GM23248 (cell line): ENCODE measurements at regions not wholly inside any gene's neighbourhood (a gene's known extent, or its start where the extent isn't known, plus 50 kb on each side); places are given as distances from the start of the nearest gene placed in this dataset.

Source experiments
- EZH2 ChIP-seq: fragments of 200-600 bp; sonication (generic); IDR thresholded peaks from 2 replicates; pipeline ENCODE4 v1.6.1; 2018; ENCODE audit warnings: antibody characterized with exemption, mild to moderate bottlenecking; ENCODE audit not compliant: insufficient read depth, poor library complexity, severe bottlenecking
- EZH2phosphoT487 ChIP-seq: fragments of 200-600 bp; sonication (generic); IDR thresholded peaks from 2 replicates; pipeline ENCODE4 v1.6.1; 2018; ENCODE audit warnings: antibody characterized with exemption, moderate library complexity, mild to moderate bottlenecking, low read depth; ENCODE audit not compliant: insufficient read depth

DNA sequence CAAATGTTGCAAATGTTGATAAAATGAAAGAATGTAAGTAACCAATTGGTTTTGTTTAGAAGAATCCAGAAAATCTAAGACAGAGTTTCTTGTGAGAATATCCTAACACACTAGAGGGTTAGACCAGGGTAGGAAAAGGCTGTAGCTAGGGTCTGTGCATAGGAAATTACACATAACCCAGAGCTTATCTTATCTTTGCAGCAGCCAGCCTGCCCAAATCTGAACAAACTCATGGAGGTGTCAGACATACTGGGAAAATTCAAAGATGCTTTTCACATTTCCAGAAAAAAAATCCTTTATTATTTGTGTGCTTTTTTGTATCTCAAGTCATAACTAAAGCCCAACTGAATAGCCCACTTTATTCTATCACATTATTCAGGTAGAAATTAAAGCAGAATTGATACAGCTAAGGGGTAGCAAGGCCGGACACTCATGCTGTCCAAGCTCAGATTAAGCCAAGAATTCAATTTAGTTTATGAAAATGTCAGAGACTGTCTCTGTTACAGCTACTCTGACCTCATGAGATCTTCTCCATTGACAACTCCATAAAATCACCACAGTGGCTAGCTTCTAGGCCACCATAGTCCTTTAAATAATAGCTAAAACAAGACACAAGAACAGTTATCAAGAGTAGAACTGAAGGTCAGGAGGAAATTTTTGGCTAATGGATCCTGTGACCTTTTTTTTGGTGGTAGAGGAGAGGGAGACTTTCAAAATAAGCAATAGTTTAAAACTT is 169.6 kb upstream of the RASSF8 start:
- TF ChIP-seq EZH2: no peak
- TF ChIP-seq EZH2phosphoT487: no peak
